GM21390 (cell line): ENCODE measurements at regions not wholly inside any gene's neighbourhood (a gene's known extent, or its start where the extent isn't known, plus 50 kb on each side); places are given as distances from the start of the nearest gene placed in this dataset.
"Not testable (repeated sequence)": the region's sequence is repeated elsewhere in the genome, so short reads cannot be mapped to it uniquely, and the experiment has no call there.

Source experiments
- ATAC-seq: cut with Tn5 transposase; IDR thresholded peaks from one replicate; pipeline ENCODE4 v1.9.1; 2021; ENCODE audit not compliant: unreplicated experiment

- no peak for ATAC-seq
These were observed 83.3 kb upstream of the ZNF217 start for GRCh38 chr20:53676987-53677386.

GRCh38 chr20:53676519-53676822, 82.8 kb upstream of the ZNF217 start:
- no peak for ATAC-seq

- ATAC-seq = no peak
These were observed 79.0 kb upstream of the ZNF217 start for GRCh38 chr20:53672484-53673129.

GRCh38 chr20:53671370-53671769, 77.7 kb upstream of the ZNF217 start:
- no peak for ATAC-seq

- ATAC-seq = not testable (repeated sequence)
These were observed 76.1 kb upstream of the ZNF217 start for GRCh38 chr20:53669517-53670313.

- no peak for ATAC-seq
These were observed 75.4 kb upstream of the ZNF217 start for GRCh38 chr20:53668992-53669391.

- no peak for ATAC-seq
These were observed 72.5 kb upstream of the ZNF217 start for GRCh38 chr20:53666144-53666543.

GRCh38 chr20:53664121-53664520, 70.5 kb upstream of the ZNF217 start:
- no peak for ATAC-seq

- ATAC-seq = not testable (repeated sequence)
These were observed 69.9 kb upstream of the ZNF217 start for GRCh38 chr20:53663521-53663920.

GRCh38 chr20:53662595-53662994, 69.0 kb upstream of the ZNF217 start:
- ATAC-seq = no peak

GRCh38 chr20:53660947-53661381, 67.3 kb upstream of the ZNF217 start:
- peak; percentile 39 for ATAC-seq

GRCh38 chr20:53660078-53660909, 66.7 kb upstream of the ZNF217 start:
- peak; percentile 21 for ATAC-seq

GRCh38 chr20:53658973-53659372, 65.3 kb upstream of the ZNF217 start:
- no peak for ATAC-seq

GRCh38 chr20:53658322-53658721, 64.7 kb upstream of the ZNF217 start:
- ATAC-seq = no peak

GRCh38 chr20:53657732-53658131, 64.1 kb upstream of the ZNF217 start:
- no peak for ATAC-seq

GRCh38 chr20:53657279-53657678, 63.6 kb upstream of the ZNF217 start:
- no peak for ATAC-seq

GRCh38 chr20:53656293-53657202, 62.9 kb upstream of the ZNF217 start:
- ATAC-seq = no peak

- no peak for ATAC-seq
These were observed 62.1 kb upstream of the ZNF217 start for GRCh38 chr20:53655625-53656292.

GRCh38 chr20:53654932-53655624, 61.4 kb upstream of the ZNF217 start:
- no peak for ATAC-seq

GRCh38 chr20:53654521-53654920, 60.9 kb upstream of the ZNF217 start:
- ATAC-seq = not testable (repeated sequence)
